CD4-positive, alpha-beta T cell (primary cell): ENCODE measurements at regions not wholly inside any gene's neighbourhood (a gene's known extent, or its start where the extent isn't known, plus 50 kb on each side); places are given as distances from the start of the nearest gene placed in this dataset.
A peak's percentile ranks its signal among the peaks of the same experiment; 100 is the strongest.

Source experiments
- ATAC-seq: fragments of 200-7000 bp; cut with Tn5 transposase; one replicate; pipeline ENCODE4 v1.10.0; 2022; ENCODE audit warnings: mild to moderate bottlenecking; ENCODE audit not compliant: poor library complexity
- CTCF ChIA-PET: fragments of 350-600 bp; sonication (Branson Sonifier 250); formaldehyde crosslinking; loops from one replicate; lab custom pipeline; 2021; ENCODE audit warnings: antibody characterized with exemption, inconsistent platforms; lab: Charles Lee
- POLR2A ChIA-PET: fragments of 350-600 bp; sonication (Branson Sonifier 250); formaldehyde crosslinking; loops from one replicate; lab custom pipeline; 2021; ENCODE audit warnings: antibody characterized with exemption, inconsistent platforms; lab: Charles Lee
- DNase-seq, 14 experiments: peaks; one replicate each; pipeline ENCODE4 v3.0.0-alpha.2; 2013 to 2020; ENCODE audit warnings: mixed read lengths in 2 of 14
- H3K27ac ChIP-seq, 2 donors: one replicate each; pipeline versions ENCODE4 v1.5.1 to v1.7.0; 2013; ENCODE audit warnings: low read length in 2 of 2, low read depth in 1 of 2, mild to moderate bottlenecking in 1 of 2
- H3K27me3 ChIP-seq, 2 experiments: 1 replicate in 1 of 2; 2 replicates in 1 of 2; pipeline versions ENCODE4 v1.6.1 to v1.7.0; 2013; ENCODE audit warnings: low read length in 2 of 2, control low read depth in 1 of 2, mild to moderate bottlenecking in 1 of 2, moderate library complexity in 1 of 2; ENCODE audit not compliant: insufficient read depth in 2 of 2, control insufficient read depth in 1 of 2
- H3K36me3 ChIP-seq: one replicate; pipeline ENCODE4 v1.6.1; 2013; ENCODE audit warnings: low read length, control low read depth; ENCODE audit not compliant: insufficient read depth
- H3K4me1 ChIP-seq: one replicate; pipeline ENCODE4 v1.6.1; 2013; ENCODE audit warnings: low read length, control low read depth; ENCODE audit not compliant: insufficient read depth
- H3K4me3 ChIP-seq: one replicate; pipeline ENCODE4 v1.5.1; 2013; ENCODE audit warnings: mild to moderate bottlenecking, low read length, moderate library complexity
- H3K9me3 ChIP-seq, 2 experiments: 1 replicate in 1 of 2; 2 replicates in 1 of 2; pipeline versions ENCODE4 v1.6.1 to v1.7.0; 2013; ENCODE audit warnings: low read length in 2 of 2, mild to moderate bottlenecking in 2 of 2, control low read depth in 1 of 2, moderate library complexity in 1 of 2; ENCODE audit not compliant: control insufficient read depth in 1 of 2, insufficient read depth in 1 of 2
- H3K27ac Mint-ChIP-seq: one replicate; pipeline ENCODE4 v1.8.0; 2020; ENCODE audit warnings: mixed read lengths
- H3K27me3 Mint-ChIP-seq: one replicate; pipeline ENCODE4 v1.8.0; 2021; ENCODE audit warnings: mixed read lengths
- H3K36me3 Mint-ChIP-seq: one replicate; pipeline ENCODE4 v1.8.0; 2021; ENCODE audit warnings: low read depth, mixed read lengths
- H3K4me1 Mint-ChIP-seq: one replicate; pipeline ENCODE4 v1.8.0; 2021; ENCODE audit warnings: low read depth, mixed read lengths
- H3K4me3 Mint-ChIP-seq: one replicate; pipeline ENCODE4 v1.8.0; 2020; ENCODE audit warnings: mild to moderate bottlenecking, mixed read lengths
- H3K9me3 Mint-ChIP-seq: one replicate; pipeline ENCODE4 v1.8.0; 2020; ENCODE audit warnings: mixed read lengths
- CTCF ChIP-seq: fragments of 200-600 bp; IDR thresholded peaks from one replicate; pipeline ENCODE4 v1.8.0; 2022; ENCODE audit warnings: antibody characterized with exemption, mild to moderate bottlenecking
- intact Hi-C, 2 experiments: fragments of 100-400 bp; cut with DNase I in 1 of 2; cut with micrococcal nuclease in 1 of 2; formaldehyde crosslinking; loops; one replicate each; pipeline versions ENCODE4 v1.15.1 to v1.9.0; 2023 to 2025; cut with DNase I, micrococcal nuclease

GRCh38 chr10:84007482-84007881, 131.8 kb upstream of the GHITM start:
- no peaks in the 10 kb centered on the region for H3K9me3 Mint-ChIP-seq
- Histone ChIP-seq H3K4me3 (no peak overlapping the region), H3K9me3 (no peaks in the 10 kb centered on the region), H3K36me3 (no peaks in the 10 kb centered on the region), H3K4me1 (no peaks in the 10 kb centered on the region), H3K27ac (no peak overlapping the region), H3K27me3 (peaks cover 0 to 11% of the 10 kb centered on the region in 2 experiments)
- ChIA-PET POLR2A (no interaction called here), CTCF (no interaction called here)
- intact Hi-C loops, result no loop called here
- TF ChIP-seq CTCF, result no peak
- no peak overlapping the region for H3K27ac Mint-ChIP-seq
- H3K27me3 Mint-ChIP-seq, result peaks cover 19% of the 10 kb centered on the region
- no peaks in the 10 kb centered on the region for H3K4me1 Mint-ChIP-seq
- ATAC-seq, result no peak
- H3K4me3 Mint-ChIP-seq, result no peak overlapping the region
- no peak for DNase-seq
- H3K36me3 Mint-ChIP-seq, result no peaks in the 10 kb centered on the region

GRCh38 chr10:84008878-84009277, 130.4 kb upstream of the GHITM start:
- peaks cover 28% of the 10 kb centered on the region for H3K27me3 Mint-ChIP-seq
- H3K4me3 Mint-ChIP-seq, result no peak overlapping the region
- ChIA-PET POLR2A (no interaction called here), CTCF (no interaction called here)
- Histone ChIP-seq H3K4me3 (no peak overlapping the region), H3K27ac (no peak overlapping the region), H3K27me3 (peaks cover 0 to 8% of the 10 kb centered on the region in 2 experiments), H3K9me3 (no peaks in the 10 kb centered on the region), H3K36me3 (no peaks in the 10 kb centered on the region), H3K4me1 (no peaks in the 10 kb centered on the region)
- no peak for ATAC-seq
- H3K4me1 Mint-ChIP-seq, result no peaks in the 10 kb centered on the region
- TF ChIP-seq CTCF, result peak; percentile 19
- DNase-seq, result peak in 4 of 14 experiments; percentile 8 to 38 (median 26)
- intact Hi-C loops, result no loop called here
- H3K9me3 Mint-ChIP-seq, result no peaks in the 10 kb centered on the region
- no peak overlapping the region for H3K27ac Mint-ChIP-seq
- no peaks in the 10 kb centered on the region for H3K36me3 Mint-ChIP-seq

GRCh38 chr10:84012431-84012830, 126.9 kb upstream of the GHITM start:
- intact Hi-C loops, result no loop called here
- TF ChIP-seq CTCF, result no peak
- H3K36me3 Mint-ChIP-seq, result no peaks in the 10 kb centered on the region
- Histone ChIP-seq H3K9me3 (no peaks in the 10 kb centered on the region), H3K4me1 (no peaks in the 10 kb centered on the region), H3K27ac (no peak overlapping the region), H3K36me3 (no peaks in the 10 kb centered on the region), H3K27me3 (peaks cover 0 to 10% of the 10 kb centered on the region in 2 experiments), H3K4me3 (no peak overlapping the region)
- H3K27ac Mint-ChIP-seq, result no peak overlapping the region
- DNase-seq (no peak), ATAC-seq (no peak)
- CTCF ChIA-PET, result no interaction called here
- no peaks in the 10 kb centered on the region for H3K9me3 Mint-ChIP-seq
- POLR2A ChIA-PET, result no interaction called here
- H3K27me3 Mint-ChIP-seq, result peaks cover 57% of the 10 kb centered on the region
- H3K4me3 Mint-ChIP-seq, result no peak overlapping the region
- no peaks in the 10 kb centered on the region for H3K4me1 Mint-ChIP-seq
